T47D (cell line): ENCODE measurements at regions not wholly inside any gene's neighbourhood (a gene's known extent, or its start where the extent isn't known, plus 50 kb on each side); places are given as distances from the start of the nearest gene placed in this dataset.
"Not testable (repeated sequence)": the region's sequence is repeated elsewhere in the genome, so short reads cannot be mapped to it uniquely, and the experiment has no call there.

Source experiments
- DNase-seq, 2 experiments: peaks; one replicate each; pipeline versions ENCODE4 v3.0.0 to v3.0.0-alpha.2; 2011 to 2012; ENCODE audit warnings: low read depth in 1 of 2, low spot score in 1 of 2
- JUND ChIP-seq: IDR thresholded peaks from 2 replicates; pipeline ENCODE4 v1.6.1; 2012; ENCODE audit warnings: low read depth
- in situ Hi-C: cut with HindIII; loops from 2 replicates; pipeline ENCODE4 v1.10.0; 2016; ENCODE audit warnings: low sequenced_read_pairs, low pct_unique_long_range_greater_than_20kb

GRCh38 chr2:192555740-192556139 is 361.0 kb upstream of the TMEFF2 start:
- no peak for TF ChIP-seq JUND
- in situ Hi-C loops = no loop called here
- no peak for DNase-seq

- TF ChIP-seq JUND = no peak
- no peak for DNase-seq
- in situ Hi-C loops = no loop called here
These were observed 357.0 kb upstream of the TMEFF2 start for GRCh38 chr2:192551760-192552159.

GRCh38 chr2:192546565-192546964 is 351.8 kb upstream of the TMEFF2 start:
- in situ Hi-C loops = no loop called here
- TF ChIP-seq JUND = no peak
- DNase-seq = no peak

GRCh38 chr2:192544371-192544955 is 349.7 kb upstream of the TMEFF2 start:
- in situ Hi-C loops = no loop called here
- TF ChIP-seq JUND = no peak

GRCh38 chr2:192542148-192543066 is 347.7 kb upstream of the TMEFF2 start:
- DNase-seq, in situ Hi-C loops: not testable (repeated sequence)

More at GRCh38 chr2:192544371-192544955, 349.7 kb upstream of the TMEFF2 start:
- no peak for DNase-seq

GRCh38 chr2:192539306-192539705 is 344.6 kb upstream of the TMEFF2 start:
- in situ Hi-C loops = no loop called here
- TF ChIP-seq JUND = no peak
- DNase-seq = no peak

GRCh38 chr2:192536922-192537624 is 342.3 kb upstream of the TMEFF2 start:
- DNase-seq = no peak
- no peak for TF ChIP-seq JUND
- in situ Hi-C loops = no loop called here

- DNase-seq = no peak
- in situ Hi-C loops = no loop called here
- no peak for TF ChIP-seq JUND
These were observed 341.5 kb upstream of the TMEFF2 start for GRCh38 chr2:192535956-192536921.

GRCh38 chr2:192534072-192534471 is 339.3 kb upstream of the TMEFF2 start:
- in situ Hi-C loops = no loop called here
- TF ChIP-seq JUND = no peak
- DNase-seq = no peak

- in situ Hi-C loops = not testable (repeated sequence)
- DNase-seq = peak in 1 of 2 experiments; percentile 2
These were observed 330.0 kb upstream of the TMEFF2 start for GRCh38 chr2:192524642-192525251.

GRCh38 chr2:192524214-192524613 is 329.5 kb upstream of the TMEFF2 start:
- DNase-seq, in situ Hi-C loops: not testable (repeated sequence)

- no peak for DNase-seq
- in situ Hi-C loops = no loop called here
- TF ChIP-seq JUND = no peak
These were observed 321.2 kb upstream of the TMEFF2 start for GRCh38 chr2:192515937-192516336.
